ENCODE measurements at regions not wholly inside any gene's neighbourhood (a gene's known extent, or its start where the extent isn't known, plus 50 kb on each side); places are given as distances from the start of the nearest gene placed in this dataset.

- DNase-seq (ENCODE audit: low read depth) = no peak
Observed at GRCh38 chr5:6175172-6175854, 203.0 kb downstream of the MED10 start.

GRCh38 chr5:6169660-6170059 is 208.7 kb downstream of the MED10 start:
- H3K4me3 ChIP-seq (ENCODE audit: control insufficient read depth, low read depth, low read length) = no peak overlapping the region
- TF ChIP-seq, protein P1, sequence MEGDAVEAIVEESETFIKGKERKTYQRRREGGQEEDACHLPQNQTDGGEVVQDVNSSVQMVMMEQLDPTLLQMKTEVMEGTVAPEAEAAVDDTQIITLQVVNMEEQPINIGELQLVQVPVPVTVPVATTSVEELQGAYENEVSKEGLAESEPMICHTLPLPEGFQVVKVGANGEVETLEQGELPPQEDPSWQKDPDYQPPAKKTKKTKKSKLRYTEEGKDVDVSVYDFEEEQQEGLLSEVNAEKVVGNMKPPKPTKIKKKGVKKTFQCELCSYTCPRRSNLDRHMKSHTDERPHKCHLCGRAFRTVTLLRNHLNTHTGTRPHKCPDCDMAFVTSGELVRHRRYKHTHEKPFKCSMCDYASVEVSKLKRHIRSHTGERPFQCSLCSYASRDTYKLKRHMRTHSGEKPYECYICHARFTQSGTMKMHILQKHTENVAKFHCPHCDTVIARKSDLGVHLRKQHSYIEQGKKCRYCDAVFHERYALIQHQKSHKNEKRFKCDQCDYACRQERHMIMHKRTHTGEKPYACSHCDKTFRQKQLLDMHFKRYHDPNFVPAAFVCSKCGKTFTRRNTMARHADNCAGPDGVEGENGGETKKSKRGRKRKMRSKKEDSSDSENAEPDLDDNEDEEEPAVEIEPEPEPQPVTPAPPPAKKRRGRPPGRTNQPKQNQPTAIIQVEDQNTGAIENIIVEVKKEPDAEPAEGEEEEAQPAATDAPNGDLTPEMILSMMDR (IDR thresholded peaks at IDR 0.05; ENCODE audit: control insufficient read depth, insufficient read depth, low read depth, low read length, missing control alignments) = no peak
- no peak for DNase-seq (ENCODE audit: low read depth)

More at GRCh38 chr5:6175172-6175854, 203.0 kb downstream of the MED10 start:
- TF ChIP-seq, protein P1 (IDR thresholded peaks at IDR 0.05; ENCODE audit: control insufficient read depth, insufficient read depth, low read depth, low read length, missing control alignments) = no peak
- no peak overlapping the region for H3K4me3 ChIP-seq (ENCODE audit: control insufficient read depth, low read depth, low read length)

- DNase-seq (ENCODE audit: low read depth) = no peak
- H3K4me3 ChIP-seq (ENCODE audit: control insufficient read depth, low read depth, low read length) = no peak overlapping the region
- TF ChIP-seq, protein P1 (IDR thresholded peaks at IDR 0.05; ENCODE audit: control insufficient read depth, insufficient read depth, low read depth, low read length, missing control alignments) = no peak
Observed at GRCh38 chr5:6166698-6167394, 211.5 kb downstream of the MED10 start.

DNA sequence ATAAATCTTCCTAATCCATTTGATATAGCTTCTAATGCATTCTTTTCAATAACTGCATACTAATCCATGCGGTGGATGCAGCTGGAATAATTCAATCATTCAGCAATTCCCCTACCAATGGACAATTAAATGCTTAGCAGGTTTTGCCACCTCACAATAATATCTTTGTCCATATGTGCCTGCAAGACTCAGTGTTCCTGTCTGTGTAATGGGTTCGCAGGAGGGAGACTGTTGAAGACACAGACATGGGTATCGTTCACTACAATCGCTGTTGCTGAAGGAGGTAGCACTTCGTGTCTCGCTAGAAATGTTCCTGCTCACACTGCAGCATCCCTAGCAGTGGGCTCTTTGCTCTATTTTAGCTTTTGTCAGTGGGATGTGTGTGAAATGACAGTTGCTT is 214.4 kb downstream of the MED10 start:
- no peak for DNase-seq (ENCODE audit: low read depth)
- TF ChIP-seq, protein P1 (IDR thresholded peaks at IDR 0.05; ENCODE audit: control insufficient read depth, insufficient read depth, low read depth, low read length, missing control alignments) = no peak
- H3K4me3 ChIP-seq (ENCODE audit: control insufficient read depth, low read depth, low read length) = no peak overlapping the region

- DNase-seq (ENCODE audit: low read depth) = no peak
- H3K4me3 ChIP-seq (ENCODE audit: control insufficient read depth, low read depth, low read length) = no peak overlapping the region
- TF ChIP-seq, protein P1 (IDR thresholded peaks at IDR 0.05; ENCODE audit: control insufficient read depth, insufficient read depth, low read depth, low read length, missing control alignments) = no peak
Observed at GRCh38 chr5:6162175-6162574, 216.2 kb downstream of the MED10 start.

- H3K4me3 ChIP-seq (ENCODE audit: control insufficient read depth, low read depth, low read length) = no peak overlapping the region
- DNase-seq (ENCODE audit: low read depth) = no peak
- TF ChIP-seq, protein P1 (IDR thresholded peaks at IDR 0.05; ENCODE audit: control insufficient read depth, insufficient read depth, low read depth, low read length, missing control alignments) = no peak
Observed at GRCh38 chr5:6161257-6161656, 217.1 kb downstream of the MED10 start.

All from AG09309 (cell line).